Breast epithelium (tissue), 4 donors: ENCODE measurements at regions not wholly inside any gene's neighbourhood (a gene's known extent, or its start where the extent isn't known, plus 50 kb on each side); places are given as distances from the start of the nearest gene placed in this dataset.

Experiments used
- DNase-seq, 2 donors: peaks; one replicate each; pipeline ENCODE4 v3.0.0-alpha.2; 2019; ENCODE audit warnings: low spot score in 2 of 2
- H3K27ac ChIP-seq, 2 donors: fragments of 200-600 bp; sonication (generic) in 1 of 2; one replicate each; pipeline ENCODE4 v1.5.1; 2016 to 2019; ENCODE audit warnings: mild to moderate bottlenecking in 1 of 2
- H3K27me3 ChIP-seq, 2 donors: fragments of 200-600 bp; sonication (generic) in 1 of 2; one replicate each; pipeline versions ENCODE4 v1.5.1 to v1.6.0; 2017 to 2019; ENCODE audit warnings: control low read depth in 1 of 2, mild to moderate bottlenecking in 1 of 2
- H3K36me3 ChIP-seq: fragments of 200-600 bp; one replicate; pipeline ENCODE4 v1.5.1; 2019
- H3K4me1 ChIP-seq, 2 donors: fragments of 200-600 bp; sonication (generic); one replicate each; pipeline ENCODE4 v1.5.1; 2016 to 2019; ENCODE audit warnings: control low read depth in 1 of 2
- H3K4me3 ChIP-seq, 3 donors: fragments of 200-600 bp; sonication (generic); 1 replicate in 2 of 3; 2 replicates in 1 of 3; pipeline ENCODE4 v1.5.1; 2016 to 2019; ENCODE audit warnings: mild to moderate bottlenecking in 3 of 3, moderate library complexity in 2 of 3
- H3K9me3 ChIP-seq, 2 donors: fragments of 200-600 bp; sonication (generic) in 1 of 2; one replicate each; pipeline ENCODE4 v1.5.1; 2016 to 2019; ENCODE audit warnings: control low read depth in 1 of 2
- POLR2A ChIP-seq: fragments of 450-650 bp; IDR thresholded peaks from one replicate; pipeline ENCODE4 v1.6.1; 2016; ENCODE audit warnings: antibody characterized with exemption, mild to moderate bottlenecking, moderate library complexity
- POLR2AphosphoS5 ChIP-seq, 3 donors: sonication (generic); formaldehyde crosslinking; IDR thresholded peaks; one replicate each; pipeline ENCODE4 v1.6.1; 2017; ENCODE audit warnings: antibody characterized with exemption in 3 of 3
- intact Hi-C: fragments of 100-400 bp; cut with DNase I; formaldehyde crosslinking; loops from one replicate; pipeline ENCODE4 v1.15.1; 2023; ENCODE audit warnings: low total_unique reads
- TF ChIP-seq, protein P1 (sequence below), 3 donors: fragments of 450-650 bp; IDR thresholded peaks; one replicate each; pipeline ENCODE4 v1.5.1; 2016 to 2017; ENCODE audit warnings: antibody characterized with exemption in 3 of 3, mild to moderate bottlenecking in 3 of 3, moderate library complexity in 3 of 3

- Histone ChIP-seq H3K36me3 (no peaks in the 10 kb centered on the region), H3K4me1 (no peaks in the 10 kb centered on the region), H3K27ac (no peak overlapping the region), H3K27me3 (no peaks in the 10 kb centered on the region), H3K4me3 (no peak overlapping the region), H3K9me3 (no peaks in the 10 kb centered on the region)
- no peak for DNase-seq
- TF ChIP-seq, protein P1, sequence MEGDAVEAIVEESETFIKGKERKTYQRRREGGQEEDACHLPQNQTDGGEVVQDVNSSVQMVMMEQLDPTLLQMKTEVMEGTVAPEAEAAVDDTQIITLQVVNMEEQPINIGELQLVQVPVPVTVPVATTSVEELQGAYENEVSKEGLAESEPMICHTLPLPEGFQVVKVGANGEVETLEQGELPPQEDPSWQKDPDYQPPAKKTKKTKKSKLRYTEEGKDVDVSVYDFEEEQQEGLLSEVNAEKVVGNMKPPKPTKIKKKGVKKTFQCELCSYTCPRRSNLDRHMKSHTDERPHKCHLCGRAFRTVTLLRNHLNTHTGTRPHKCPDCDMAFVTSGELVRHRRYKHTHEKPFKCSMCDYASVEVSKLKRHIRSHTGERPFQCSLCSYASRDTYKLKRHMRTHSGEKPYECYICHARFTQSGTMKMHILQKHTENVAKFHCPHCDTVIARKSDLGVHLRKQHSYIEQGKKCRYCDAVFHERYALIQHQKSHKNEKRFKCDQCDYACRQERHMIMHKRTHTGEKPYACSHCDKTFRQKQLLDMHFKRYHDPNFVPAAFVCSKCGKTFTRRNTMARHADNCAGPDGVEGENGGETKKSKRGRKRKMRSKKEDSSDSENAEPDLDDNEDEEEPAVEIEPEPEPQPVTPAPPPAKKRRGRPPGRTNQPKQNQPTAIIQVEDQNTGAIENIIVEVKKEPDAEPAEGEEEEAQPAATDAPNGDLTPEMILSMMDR (IDR thresholded peaks at IDR 0.05): no peak
- no peak for TF ChIP-seq POLR2A
- no peak for TF ChIP-seq POLR2AphosphoS5 (IDR thresholded peaks at IDR 0.05)
- intact Hi-C loops: no loop called here
These were observed 191.5 kb upstream of the S1PR3 start for GRCh38 chr9:88799541-88800328.

DNA sequence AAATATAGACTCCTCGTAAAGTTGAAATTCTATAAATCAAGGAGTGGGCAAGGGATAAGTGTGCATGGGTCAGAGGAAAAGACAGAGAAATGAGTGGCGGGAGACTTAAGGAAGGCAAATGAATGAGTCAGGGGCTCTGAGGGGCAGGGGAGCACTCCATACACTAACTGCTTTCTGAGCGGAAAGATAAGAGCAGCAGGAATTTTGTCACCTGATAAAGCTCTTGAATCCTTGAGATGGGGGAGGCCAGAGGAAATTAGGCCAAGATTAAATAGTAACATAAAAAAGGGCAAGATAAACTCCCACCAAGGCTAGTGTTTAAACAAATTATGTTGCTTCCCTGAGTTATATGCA is 191.0 kb upstream of the S1PR3 start:
- TF ChIP-seq, protein P1 (IDR thresholded peaks at IDR 0.05): no peak
- TF ChIP-seq POLR2AphosphoS5 (IDR thresholded peaks at IDR 0.05) (no peak), POLR2A (no peak)
- Histone ChIP-seq H3K27ac (no peak overlapping the region), H3K4me1 (no peaks in the 10 kb centered on the region), H3K27me3 (no peaks in the 10 kb centered on the region), H3K36me3 (no peaks in the 10 kb centered on the region), H3K4me3 (no peak overlapping the region), H3K9me3 (no peaks in the 10 kb centered on the region)
- no peak for DNase-seq
- intact Hi-C loops: no loop called here

DNA sequence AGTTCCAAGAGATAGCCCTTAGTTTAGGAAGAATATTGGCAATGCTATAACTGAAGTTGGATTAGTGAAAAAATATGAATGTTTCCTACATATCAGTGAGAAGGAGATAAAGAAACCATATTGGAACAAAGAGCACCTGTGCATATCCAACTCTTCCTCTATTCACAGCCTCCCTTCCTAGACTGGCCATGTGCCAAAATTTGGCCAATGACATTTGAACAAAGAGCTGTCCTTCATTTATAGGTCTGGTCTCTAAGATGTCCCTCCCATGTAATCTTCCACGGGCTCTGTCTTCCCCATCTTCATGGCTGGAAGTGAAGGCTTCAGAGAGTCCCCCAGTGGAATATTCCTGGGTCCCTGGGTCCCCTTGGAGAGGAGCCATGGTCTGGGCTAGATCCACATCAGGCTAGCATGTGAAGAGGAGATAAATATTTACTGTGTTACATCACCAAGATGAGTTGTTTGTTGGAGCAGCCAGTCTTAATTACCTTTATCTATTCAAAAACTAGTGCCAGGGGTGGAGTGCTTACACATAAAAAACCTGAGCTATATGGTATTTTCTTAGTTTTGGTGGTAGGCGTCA is 190.0 kb upstream of the S1PR3 start:
- DNase-seq: no peak
- intact Hi-C loops: no loop called here
- no peak overlapping the region for H3K4me3 ChIP-seq
- no peaks in the 10 kb centered on the region for H3K9me3 ChIP-seq
- no peaks in the 10 kb centered on the region for H3K27me3 ChIP-seq
- TF ChIP-seq POLR2A (no peak), POLR2AphosphoS5 (IDR thresholded peaks at IDR 0.05) (no peak)
- TF ChIP-seq, protein P1 (IDR thresholded peaks at IDR 0.05): no peak
- no peaks in the 10 kb centered on the region for H3K36me3 ChIP-seq
- H3K4me1 ChIP-seq: no peaks in the 10 kb centered on the region
- H3K27ac ChIP-seq: no peak overlapping the region

GRCh38 chr9:88802533-88802932 is 188.7 kb upstream of the S1PR3 start:
- Histone ChIP-seq H3K4me1 (no peaks in the 10 kb centered on the region), H3K27ac (no peak overlapping the region), H3K27me3 (no peaks in the 10 kb centered on the region), H3K36me3 (no peaks in the 10 kb centered on the region), H3K4me3 (no peak overlapping the region), H3K9me3 (no peaks in the 10 kb centered on the region)
- TF ChIP-seq POLR2AphosphoS5 (IDR thresholded peaks at IDR 0.05): no peak
- TF ChIP-seq, protein P1 (IDR thresholded peaks at IDR 0.05): no peak
- no peak for TF ChIP-seq POLR2A
- DNase-seq: no peak
- intact Hi-C loops: no loop called here

GRCh38 chr9:88803546-88804253 is 187.6 kb upstream of the S1PR3 start:
- Histone ChIP-seq H3K27ac (no peak overlapping the region), H3K4me3 (no peak overlapping the region), H3K27me3 (no peaks in the 10 kb centered on the region), H3K36me3 (no peaks in the 10 kb centered on the region), H3K4me1 (no peaks in the 10 kb centered on the region), H3K9me3 (no peaks in the 10 kb centered on the region)
- no peak for DNase-seq
- intact Hi-C loops: no loop called here
- TF ChIP-seq POLR2AphosphoS5 (IDR thresholded peaks at IDR 0.05) (no peak), POLR2A (no peak)
- TF ChIP-seq, protein P1 (IDR thresholded peaks at IDR 0.05): no peak
